ENCODE measurements at regions not wholly inside any gene's neighbourhood (a gene's known extent, or its start where the extent isn't known, plus 50 kb on each side); places are given as distances from the start of the nearest gene placed in this dataset.

DNA sequence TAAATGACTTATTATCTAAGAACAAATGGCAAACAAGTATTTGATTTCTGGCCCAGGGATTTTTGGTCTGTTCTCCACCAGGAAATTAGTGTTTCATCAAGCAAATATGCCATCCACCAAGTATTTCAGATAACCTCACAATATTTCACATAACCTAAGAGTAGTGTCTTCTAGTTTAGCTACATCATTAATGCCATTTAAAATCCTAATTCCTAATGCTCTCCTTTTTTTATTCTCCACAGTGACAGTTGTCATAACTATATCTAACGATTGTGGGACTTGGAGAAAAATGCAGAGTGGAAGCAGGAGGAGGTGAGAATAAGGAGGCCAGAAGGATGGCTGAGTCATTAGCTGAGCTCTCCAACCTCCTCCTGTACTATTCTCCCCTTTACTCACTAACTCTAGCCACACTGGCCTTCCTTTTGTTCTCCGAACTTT, 58.5 kb upstream of the CTLA4 start:
- TF ChIP-seq PHF8 (conservative IDR thresholded peaks at IDR 0.05; ENCODE audit: low read depth, low read length) (no peak), USF2 (IDR thresholded peaks at IDR 0.05; ENCODE audit: low read length) (no peak), POLR2A (IDR thresholded peaks at IDR 0.05; ENCODE audit: control extremely low read depth in 1 of 2, low read depth in 2 of 2, low read length in 2 of 2) (no peak), CTCF (IDR thresholded peaks at IDR 0.05; ENCODE audit: control extremely low read depth in 1 of 3, insufficient read depth in 1 of 3, low read depth in 1 of 3, low read length in 3 of 3) (no peak), EP300 (IDR thresholded peaks at IDR 0.05; ENCODE audit: borderline replicate concordance in 1 of 2, low read depth in 2 of 2, low read length in 2 of 2) (no peak), NRF1 (IDR thresholded peaks at IDR 0.05; ENCODE audit: low read depth, low read length) (no peak), POLR2AphosphoS5 (IDR thresholded peaks at IDR 0.05; ENCODE audit: low read depth, low read length) (no peak), YY1 (IDR thresholded peaks at IDR 0.05; ENCODE audit: low read depth, low read length) (no peak), CEBPB (IDR thresholded peaks at IDR 0.05; ENCODE audit: low read depth, low read length) (no peak), SAP30 (IDR thresholded peaks at IDR 0.05; ENCODE audit: insufficient read depth, insufficient replicate concordance, low read length) (no peak), EZH2 (IDR thresholded peaks at IDR 0.05; ENCODE audit: low read depth, low read length, severe bottlenecking) (no peak), RFX5 (IDR thresholded peaks at IDR 0.05; ENCODE audit: borderline replicate concordance, low read depth, low read length) (no peak)

Data from H1 (cell line).